ENCODE measurements at regions not wholly inside any gene's neighbourhood (a gene's known extent, or its start where the extent isn't known, plus 50 kb on each side); places are given as distances from the start of the nearest gene placed in this dataset.

DNA sequence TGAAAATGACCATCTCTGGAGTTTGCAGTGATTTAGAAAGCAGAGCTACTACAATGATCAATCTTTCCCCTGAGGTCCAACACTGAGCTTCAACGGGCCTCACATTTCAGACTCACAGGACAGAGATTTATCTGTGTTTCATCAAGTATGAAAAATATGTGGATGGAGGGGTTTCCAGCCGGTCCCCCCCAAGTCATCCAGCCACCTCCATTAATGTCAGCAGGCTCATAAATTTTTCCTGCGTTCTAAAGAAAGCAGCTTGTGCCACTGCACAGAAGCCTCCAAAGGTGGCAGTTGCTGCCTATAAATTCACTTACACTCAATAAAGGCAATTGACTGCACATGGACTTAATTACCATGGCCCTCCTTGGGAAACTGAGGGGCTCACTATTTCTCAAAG is 117.4 kb upstream of the ACKR3 start:
- TF ChIP-seq EZH2 (IDR thresholded peaks at IDR 0.05; ENCODE audit: low read length, unreplicated experiment), result no peak
- TF ChIP-seq, protein P1, sequence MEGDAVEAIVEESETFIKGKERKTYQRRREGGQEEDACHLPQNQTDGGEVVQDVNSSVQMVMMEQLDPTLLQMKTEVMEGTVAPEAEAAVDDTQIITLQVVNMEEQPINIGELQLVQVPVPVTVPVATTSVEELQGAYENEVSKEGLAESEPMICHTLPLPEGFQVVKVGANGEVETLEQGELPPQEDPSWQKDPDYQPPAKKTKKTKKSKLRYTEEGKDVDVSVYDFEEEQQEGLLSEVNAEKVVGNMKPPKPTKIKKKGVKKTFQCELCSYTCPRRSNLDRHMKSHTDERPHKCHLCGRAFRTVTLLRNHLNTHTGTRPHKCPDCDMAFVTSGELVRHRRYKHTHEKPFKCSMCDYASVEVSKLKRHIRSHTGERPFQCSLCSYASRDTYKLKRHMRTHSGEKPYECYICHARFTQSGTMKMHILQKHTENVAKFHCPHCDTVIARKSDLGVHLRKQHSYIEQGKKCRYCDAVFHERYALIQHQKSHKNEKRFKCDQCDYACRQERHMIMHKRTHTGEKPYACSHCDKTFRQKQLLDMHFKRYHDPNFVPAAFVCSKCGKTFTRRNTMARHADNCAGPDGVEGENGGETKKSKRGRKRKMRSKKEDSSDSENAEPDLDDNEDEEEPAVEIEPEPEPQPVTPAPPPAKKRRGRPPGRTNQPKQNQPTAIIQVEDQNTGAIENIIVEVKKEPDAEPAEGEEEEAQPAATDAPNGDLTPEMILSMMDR (conservative IDR thresholded peaks at IDR 0.05; ENCODE audit: low read depth, low read length), result no peak

All from PC-3 (cell line).